ENCODE measurements at regions not wholly inside any gene's neighbourhood (a gene's known extent, or its start where the extent isn't known, plus 50 kb on each side); places are given as distances from the start of the nearest gene placed in this dataset.

GRCh38 chr13:79829880-79830279 is 348.9 kb downstream of the NDFIP2 start:
- DNase-seq (ENCODE audit: low read depth), result no peak

GRCh38 chr13:79825959-79826358 is 345.0 kb downstream of the NDFIP2 start:
- no peak for DNase-seq (ENCODE audit: low read depth)

GRCh38 chr13:79815041-79815440 is 334.1 kb downstream of the NDFIP2 start:
- DNase-seq (ENCODE audit: low read depth), result no peak

GRCh38 chr13:79812070-79812850 is 331.3 kb downstream of the NDFIP2 start:
- no peak for DNase-seq (ENCODE audit: low read depth)

GRCh38 chr13:79811170-79811569 is 330.2 kb downstream of the NDFIP2 start:
- no peak for DNase-seq (ENCODE audit: low read depth)

GRCh38 chr13:79810669-79811068 is 329.7 kb downstream of the NDFIP2 start:
- peak; percentile 65 for DNase-seq (ENCODE audit: low read depth)

- no peak for DNase-seq (ENCODE audit: low read depth)
Observed at GRCh38 chr13:79810018-79810417, 329.1 kb downstream of the NDFIP2 start.

GRCh38 chr13:79808475-79808874 is 327.5 kb downstream of the NDFIP2 start:
- DNase-seq (ENCODE audit: low read depth), result no peak

- DNase-seq (ENCODE audit: low read depth), result no peak
Observed at GRCh38 chr13:79807554-79807953, 326.6 kb downstream of the NDFIP2 start.

GRCh38 chr13:79806821-79807220 is 325.9 kb downstream of the NDFIP2 start:
- DNase-seq (ENCODE audit: low read depth), result no peak

- DNase-seq (ENCODE audit: low read depth), result no peak
Observed at GRCh38 chr13:79805317-79805716, 324.4 kb downstream of the NDFIP2 start.

GRCh38 chr13:79803989-79804388 is 323.0 kb downstream of the NDFIP2 start:
- no peak for DNase-seq (ENCODE audit: low read depth)

GRCh38 chr13:79803296-79803695 is 322.3 kb downstream of the NDFIP2 start:
- DNase-seq (ENCODE audit: low read depth), result no peak

- DNase-seq (ENCODE audit: low read depth), result no peak
Observed at GRCh38 chr13:79802389-79803085, 321.6 kb downstream of the NDFIP2 start.

- no peak for DNase-seq (ENCODE audit: low read depth)
Observed at GRCh38 chr13:79799059-79799867, 318.3 kb downstream of the NDFIP2 start.

- peak; percentile 44 for DNase-seq (ENCODE audit: low read depth)
Observed at GRCh38 chr13:79796136-79796535, 315.2 kb downstream of the NDFIP2 start.

GRCh38 chr13:79794931-79795330 is 314.0 kb downstream of the NDFIP2 start:
- DNase-seq (ENCODE audit: low read depth), result no peak

- no peak for DNase-seq (ENCODE audit: low read depth)
Observed at GRCh38 chr13:79792716-79793115, 311.8 kb downstream of the NDFIP2 start.

- no peak for DNase-seq (ENCODE audit: low read depth)
Observed at GRCh38 chr13:79791471-79792042, 310.6 kb downstream of the NDFIP2 start.

- peak; percentile 54 for DNase-seq (ENCODE audit: low read depth)
Observed at GRCh38 chr13:79786176-79786575, 305.2 kb downstream of the NDFIP2 start.

GRCh38 chr13:79782541-79783205 is 301.7 kb downstream of the NDFIP2 start:
- DNase-seq (ENCODE audit: low read depth), result peak; percentile 99
